ENCODE measurements at regions not wholly inside any gene's neighbourhood (a gene's known extent, or its start where the extent isn't known, plus 50 kb on each side); places are given as distances from the start of the nearest gene placed in this dataset.
"Not testable (repeated sequence)": the region's sequence is repeated elsewhere in the genome, so short reads cannot be mapped to it uniquely, and the experiment has no call there.

DNA sequence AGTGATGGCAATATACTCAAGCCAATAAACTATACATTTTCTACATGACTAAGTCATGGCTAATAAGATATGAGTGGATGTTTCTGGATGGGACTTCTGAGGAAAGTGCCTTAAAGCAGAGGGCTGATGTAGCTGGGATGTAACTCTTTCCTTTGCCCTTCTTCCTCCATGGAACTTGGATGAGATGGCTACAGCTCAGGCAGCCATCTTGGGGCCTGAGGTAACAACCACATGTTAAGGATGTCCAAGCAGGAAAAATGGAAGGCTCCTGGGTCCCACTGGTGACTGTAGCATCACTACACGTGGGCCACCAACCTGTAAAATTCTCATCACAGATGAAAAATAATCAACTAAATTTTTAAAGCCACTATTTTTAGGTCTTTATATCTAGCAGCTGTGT is 54.4 kb upstream of the GRIP1 start:
- DNase-seq, result no peak

DNA sequence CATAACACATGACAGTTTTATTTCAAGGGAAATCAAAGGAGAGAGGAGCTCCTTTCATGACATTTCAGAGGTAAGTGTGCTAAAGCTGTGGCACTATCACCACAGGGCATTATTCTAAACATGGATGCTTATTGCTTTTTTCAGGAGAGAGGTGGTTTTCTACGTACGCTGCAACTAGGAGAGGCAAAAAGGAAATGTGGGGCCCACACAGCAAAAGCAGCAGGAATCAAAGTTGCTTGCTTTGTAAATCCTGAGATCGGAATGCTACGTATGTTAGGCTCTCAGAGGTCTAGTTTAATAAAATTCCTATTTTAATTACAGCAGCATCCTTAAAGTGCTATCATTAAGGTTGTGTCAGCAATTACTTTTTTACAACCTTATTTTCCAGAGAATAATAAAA is 55.0 kb upstream of the GRIP1 start:
- no peak for DNase-seq

DNA sequence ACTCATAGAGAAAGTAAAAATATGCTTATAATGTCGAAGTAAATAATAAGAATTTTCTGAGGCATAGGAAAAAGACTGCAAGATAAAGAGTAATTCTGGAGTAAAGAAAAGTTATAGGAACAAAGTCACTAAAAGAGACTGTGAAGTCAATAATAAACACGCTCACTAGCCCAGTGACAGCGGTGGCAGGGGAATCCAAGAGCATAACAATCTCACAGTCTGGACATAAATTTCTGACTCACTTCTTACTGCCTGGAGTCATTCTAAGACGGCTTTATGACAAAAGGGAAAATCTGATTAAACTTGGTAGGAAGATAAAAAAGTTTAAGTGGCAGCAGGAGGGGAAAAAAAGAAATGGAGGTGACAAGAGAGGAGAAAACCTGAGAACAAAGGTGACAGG is 56.4 kb upstream of the GRIP1 start:
- no peak for DNase-seq

DNA sequence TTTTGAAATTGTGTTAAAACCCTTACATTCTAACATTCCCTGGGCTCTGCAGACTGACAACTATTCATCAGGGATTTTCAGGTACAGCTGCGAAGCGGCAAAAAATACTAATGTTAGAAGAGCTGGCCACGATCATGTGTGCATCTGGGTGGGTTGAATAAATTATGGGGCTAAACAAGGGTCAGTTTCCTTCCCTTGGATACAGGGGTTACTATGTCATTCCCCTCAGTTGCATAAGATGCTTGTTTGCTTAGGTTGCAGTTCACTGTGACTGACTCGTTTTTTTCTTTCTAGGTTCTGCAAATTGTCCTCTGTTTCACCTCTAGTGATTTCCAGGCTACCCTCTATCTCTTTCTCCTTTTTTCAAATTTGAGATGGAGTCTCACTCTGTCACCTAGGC is 58.1 kb upstream of the GRIP1 start:
- DNase-seq, result no peak

DNA sequence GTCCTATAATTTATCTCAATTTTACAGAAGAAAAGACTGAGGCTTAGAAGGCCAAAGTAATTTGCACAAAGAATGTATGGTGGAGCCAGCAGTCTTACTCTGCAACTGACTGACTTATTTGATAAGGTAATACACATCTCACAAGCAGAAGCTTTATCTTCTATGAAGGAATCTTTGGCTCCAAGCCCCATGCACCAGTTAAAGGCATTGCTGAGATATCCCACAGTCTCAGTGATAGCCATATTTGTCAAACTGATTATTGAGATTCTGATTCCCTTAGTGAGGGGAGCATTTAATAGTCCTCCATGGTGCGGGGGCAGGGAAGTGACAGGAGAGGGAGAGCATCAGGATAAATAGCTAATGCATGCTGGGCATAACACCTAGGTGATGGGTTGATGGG is 60.4 kb upstream of the GRIP1 start:
- DNase-seq, result no peak

DNA sequence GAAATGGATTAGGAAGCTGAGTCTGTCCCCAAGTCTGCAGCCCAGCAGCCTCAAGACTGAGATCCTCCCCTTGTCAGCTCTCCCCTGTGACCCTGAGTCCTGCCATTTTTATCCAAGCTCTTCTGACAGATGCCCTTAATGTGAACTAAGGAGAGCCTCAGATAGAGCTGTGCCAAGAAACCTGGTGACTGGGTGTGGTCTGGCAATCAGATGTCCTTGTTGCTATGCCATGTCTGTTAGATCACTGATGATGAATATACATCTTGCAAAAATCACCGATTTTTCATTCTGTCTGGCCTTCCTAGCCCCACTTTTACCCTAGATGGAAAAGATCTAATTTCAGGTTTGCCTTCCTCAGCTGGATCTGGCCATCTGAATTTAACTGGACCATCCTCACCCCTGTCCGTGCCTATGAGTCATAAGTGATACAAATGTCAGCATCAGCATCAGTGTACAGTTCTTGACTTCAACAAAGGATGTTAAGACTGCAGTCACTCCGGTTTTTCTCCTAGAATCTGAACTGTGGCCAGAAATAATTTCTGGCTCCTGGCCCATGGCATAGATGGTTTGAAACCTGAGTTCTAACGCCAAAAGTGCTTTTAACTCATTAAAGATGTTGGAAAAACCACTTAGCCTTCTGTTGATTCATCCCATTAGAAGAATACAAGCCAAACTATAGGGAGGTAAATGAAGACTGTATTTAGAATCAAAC is 61.2 kb upstream of the GRIP1 start:
- DNase-seq, result no peak

DNA sequence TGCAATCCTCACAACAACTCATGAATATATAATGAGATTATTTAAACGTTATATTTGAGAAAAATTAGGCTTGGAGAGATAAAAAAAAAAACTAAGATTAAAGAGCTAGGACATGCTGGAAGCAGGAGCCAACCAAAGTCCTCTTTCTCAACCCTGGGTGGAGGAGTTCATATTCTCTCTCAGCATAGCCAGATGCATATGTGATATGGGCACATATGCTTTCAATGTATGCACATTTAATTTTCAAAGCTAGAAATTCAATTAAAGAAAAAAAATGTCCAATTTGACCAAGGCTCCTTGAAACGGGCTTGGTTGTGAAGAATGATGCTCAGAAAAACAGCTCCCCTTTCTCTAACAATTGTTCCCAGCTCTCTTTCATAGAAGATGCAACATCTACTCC is 61.9 kb upstream of the GRIP1 start:
- DNase-seq, result no peak

DNA sequence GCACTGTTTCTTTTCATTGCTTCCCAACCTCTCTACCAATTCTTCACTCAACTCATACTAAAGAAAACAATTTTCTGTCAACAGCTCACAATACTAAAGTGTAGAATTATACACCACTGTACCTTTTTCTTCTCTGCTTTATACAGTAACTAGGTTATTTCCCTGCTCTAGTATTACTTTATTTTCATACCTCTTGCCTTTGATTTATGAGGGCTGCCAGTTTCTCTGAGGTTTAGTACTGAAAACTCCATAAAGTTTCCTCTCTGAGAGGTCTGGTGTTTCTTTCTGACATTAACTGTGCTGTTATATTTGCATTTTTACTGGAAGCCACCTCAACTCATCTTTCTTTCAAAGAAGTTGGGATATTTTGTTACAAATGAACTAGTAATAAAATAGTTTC is 63.0 kb upstream of the GRIP1 start:
- no peak for DNase-seq

DNA sequence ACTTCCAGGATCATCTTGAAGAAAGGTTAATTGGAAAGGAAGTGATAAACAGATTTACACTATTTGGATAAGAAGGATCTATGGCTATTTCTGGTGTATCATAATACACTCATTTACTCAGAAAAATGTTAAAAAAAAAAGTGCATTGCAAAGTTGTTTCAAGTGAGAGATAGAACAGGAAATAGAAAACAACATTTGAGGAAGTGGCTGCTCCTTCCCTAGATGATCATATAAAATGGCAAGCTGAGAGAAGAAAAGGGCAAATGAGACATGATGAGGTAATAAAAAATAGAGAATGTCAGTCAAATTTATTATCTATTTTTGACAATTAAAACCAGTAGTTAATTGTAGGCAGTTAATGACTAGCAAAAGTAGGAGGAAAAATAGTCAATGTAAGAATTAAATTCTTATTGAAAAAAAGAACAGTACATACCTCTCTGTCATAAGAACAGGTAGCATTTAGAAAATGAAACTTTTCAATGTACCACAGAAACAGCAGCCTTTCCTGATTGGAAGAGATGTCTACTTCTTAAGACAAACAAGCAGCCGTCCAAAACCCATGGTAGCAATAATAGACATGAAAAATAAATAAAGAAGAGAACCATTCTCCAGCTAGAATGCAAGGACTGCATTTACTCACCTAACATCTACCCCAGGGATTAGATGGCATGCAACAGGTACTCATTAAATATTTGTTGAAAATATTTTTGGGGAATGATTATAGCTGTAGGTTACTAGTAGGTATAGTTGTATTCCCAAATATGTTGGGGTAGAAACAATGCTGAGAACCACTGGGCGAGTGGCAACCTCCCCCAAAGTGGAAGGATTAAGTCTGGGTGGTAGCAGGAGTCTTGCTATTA is 63.9 kb upstream of the GRIP1 start:
- no peak for DNase-seq

DNA sequence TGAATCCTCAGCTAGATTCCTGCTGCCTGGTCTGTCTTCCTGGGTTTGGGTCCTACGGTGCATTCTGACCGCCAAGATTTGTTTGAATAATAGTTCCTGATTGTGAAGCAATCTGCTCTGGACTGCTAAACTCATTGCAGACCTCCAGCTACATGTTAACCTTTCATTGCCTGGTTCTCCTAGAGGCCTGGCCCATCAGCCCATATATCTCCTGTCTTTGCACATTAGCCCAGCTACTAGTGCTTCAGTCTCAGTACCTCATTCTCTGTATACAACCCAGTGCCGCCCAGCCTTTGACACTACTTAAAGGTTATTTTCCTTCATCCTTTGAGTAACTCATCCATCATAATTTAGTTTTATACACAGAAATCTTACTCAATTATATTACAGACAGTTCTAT is 65.6 kb upstream of the GRIP1 start:
- DNase-seq, result no peak

DNA sequence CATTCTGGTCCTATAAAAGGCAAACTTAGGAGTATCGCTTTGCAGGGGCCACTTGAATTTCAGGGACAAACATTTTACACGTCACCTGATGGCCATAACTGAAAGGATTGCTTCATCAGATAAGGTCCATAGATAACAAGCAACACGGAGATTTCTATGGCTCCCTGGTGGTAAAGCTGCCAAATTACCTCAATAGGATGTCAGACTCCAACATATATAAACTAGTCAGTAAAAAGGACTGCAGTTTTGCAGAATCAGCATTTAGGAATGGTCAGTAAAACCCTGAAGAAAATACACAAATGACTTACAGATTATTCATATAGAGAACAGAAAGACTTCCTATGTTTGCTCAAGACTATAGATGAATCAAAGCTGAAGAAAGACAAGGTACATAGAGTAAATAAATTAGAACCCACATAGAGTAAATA is 66.1 kb upstream of the GRIP1 start:
- no peak for DNase-seq

DNA sequence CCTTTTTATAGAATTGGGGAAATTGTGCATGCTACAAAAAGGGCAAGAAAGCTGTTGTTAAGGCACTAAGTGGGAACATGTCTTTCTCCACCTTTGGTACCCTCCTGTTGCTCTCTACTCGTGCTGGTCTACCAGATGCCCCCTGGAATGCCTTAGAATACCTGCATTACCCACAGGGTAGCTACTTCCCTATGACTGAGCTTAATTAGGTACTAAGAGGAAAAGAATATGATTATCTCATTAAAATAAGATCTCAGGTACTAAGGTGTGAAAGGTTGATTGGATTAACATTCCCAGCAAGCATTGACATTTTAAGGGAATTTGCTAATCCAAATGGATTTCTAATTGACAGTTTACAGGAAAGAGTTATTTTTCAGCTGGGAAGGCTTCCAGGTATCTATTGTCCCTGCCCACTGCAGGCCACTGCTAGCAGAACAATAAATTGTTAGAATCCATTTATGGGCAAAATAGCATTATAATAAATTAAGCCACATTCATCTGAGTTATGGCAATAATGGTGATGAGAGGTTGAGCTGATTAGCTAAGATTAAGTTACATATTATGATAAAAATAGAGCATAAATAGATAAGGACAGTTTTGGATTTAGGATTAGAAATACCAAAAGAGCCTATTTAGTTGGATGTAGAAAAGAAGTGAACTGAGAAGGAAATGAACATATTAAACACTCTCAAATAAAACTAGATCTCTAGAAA is 67.8 kb upstream of the GRIP1 start:
- DNase-seq, result no peak

DNA sequence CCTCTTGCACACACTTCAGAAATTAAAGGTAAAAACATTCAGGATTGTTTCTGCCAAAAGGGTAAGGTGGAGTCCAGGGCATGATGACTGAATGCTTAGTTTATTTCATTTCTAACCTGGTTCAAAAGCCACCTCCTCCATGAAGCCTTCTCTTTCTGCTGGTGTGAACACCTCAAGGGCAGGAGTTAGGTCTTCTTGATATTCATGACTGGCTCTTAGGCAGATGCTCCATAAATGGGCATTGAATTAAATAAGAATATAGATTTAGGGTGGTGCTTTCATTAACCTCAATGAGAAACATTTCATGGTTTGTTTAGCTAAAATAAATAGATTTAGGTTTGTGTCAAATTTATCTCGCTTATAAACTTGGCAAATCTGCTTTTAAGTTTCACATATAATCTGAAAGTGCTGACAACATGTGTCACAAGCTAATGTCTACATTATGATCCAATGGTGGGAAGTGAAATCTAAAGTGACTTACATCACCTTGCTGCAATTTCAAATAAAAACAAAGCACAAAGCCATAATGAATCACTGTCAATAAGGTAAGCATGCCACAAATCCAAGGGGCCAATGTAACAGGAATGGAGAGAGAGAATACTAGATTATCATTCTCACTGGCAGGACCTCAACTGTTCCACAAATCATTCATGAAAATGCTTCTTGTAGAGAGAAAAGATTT is 72.7 kb upstream of the GRIP1 start:
- DNase-seq, result no peak

DNA sequence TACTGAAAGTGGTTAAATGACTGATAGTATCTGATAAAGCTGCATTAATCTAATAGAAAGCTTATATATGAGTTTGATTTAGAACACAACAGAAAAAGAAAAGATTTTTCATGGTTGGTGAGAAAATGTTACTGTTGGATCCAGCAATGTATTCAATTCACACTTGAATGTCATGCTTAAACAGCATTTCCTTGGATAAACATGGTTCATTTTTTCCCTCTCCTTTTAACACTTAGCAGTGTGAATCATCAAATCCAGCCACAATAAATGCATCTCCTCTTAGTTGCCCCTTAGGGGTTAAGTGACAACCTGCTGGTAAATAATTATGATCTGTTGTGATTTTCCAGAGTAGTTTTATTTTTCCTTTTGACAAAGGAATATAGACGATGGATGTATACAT is 74.9 kb upstream of the GRIP1 start:
- DNase-seq, result no peak

DNA sequence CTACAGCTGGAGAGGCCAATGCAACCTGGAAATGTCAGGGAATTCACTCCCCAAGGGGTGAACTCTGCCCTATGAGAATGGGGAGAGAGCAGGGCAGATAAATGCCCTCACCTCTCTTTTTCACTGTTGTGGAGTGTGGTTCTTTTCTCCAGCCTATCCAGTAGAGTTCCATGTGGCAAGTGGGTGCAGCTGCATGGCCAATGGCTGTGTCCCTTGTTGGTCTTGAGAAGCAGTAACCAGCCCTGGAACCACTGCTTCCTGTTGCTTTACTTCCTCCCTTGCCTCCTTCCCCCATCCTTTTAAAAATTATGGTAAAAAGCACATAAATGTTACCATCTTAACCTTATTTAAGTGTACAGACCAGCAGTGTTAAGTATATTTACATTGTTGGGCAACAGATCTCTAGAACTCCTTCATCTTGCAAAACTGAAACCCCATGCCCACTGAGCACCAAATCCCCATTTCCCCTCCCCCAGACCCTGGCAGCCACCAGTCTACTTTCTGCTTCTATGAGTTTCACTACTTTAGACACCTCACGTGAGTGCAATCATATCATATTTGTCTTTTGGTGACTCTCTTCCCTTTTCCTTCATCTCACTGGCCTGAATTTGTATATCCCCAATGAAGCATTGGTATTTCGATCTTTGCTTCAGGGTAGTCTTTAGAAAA is 77.0 kb upstream of the GRIP1 start:
- no peak for DNase-seq

DNA sequence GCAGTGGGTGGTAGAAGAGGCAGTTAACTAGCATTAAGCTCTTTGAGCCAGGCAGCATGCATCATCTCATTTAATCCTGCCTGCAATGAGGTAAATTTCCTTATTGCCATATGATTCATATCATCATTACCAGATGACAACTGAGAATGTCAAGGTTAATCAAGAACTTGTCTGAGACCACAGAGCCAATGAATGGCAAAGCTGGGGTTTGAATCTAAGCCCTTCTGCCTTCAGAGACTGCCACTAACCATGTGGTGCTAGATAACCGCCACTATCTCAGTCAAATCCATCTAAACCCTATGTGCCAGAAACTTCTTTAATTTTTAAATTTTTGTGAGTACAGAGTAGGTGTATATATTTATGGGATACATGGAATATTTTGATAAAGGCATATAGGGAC is 77.8 kb upstream of the GRIP1 start:
- no peak for DNase-seq

DNA sequence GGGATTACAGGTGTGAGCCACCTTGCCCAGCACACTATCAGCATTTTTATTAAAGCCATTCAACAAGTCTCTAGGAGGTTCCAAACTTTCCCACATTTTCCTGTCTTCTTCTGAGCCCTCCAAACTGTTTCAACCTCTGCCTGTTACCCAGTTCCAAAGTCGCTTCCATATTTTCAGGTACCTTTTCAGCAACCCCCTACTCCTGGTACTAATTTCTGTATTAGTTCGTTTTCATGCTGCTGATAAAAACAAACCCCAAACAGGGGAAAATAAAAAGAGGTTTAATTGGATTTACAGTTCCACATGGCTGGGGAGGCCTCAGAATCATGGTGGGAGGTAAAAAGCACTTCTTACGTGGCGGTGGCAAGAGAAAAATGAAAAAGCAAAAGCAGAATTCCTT is 81.2 kb upstream of the GRIP1 start:
- DNase-seq, result not testable (repeated sequence)

DNA sequence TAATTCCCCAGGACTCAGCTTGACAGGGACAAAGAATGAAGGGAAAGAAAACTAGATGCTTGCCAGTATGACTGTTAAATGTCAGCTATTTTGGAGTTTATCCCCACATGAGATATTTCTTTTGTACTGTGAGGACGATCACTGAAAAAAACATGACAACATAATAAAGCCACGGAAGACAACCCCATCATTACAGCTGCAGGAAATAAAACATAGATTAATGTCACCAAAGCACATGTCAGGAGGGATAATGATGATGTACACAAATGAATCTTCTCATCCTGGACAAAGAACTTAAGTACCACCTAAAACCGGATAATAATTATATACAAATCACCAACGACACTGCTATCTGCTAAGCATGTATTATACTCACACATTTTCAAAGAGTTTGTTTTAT is 84.6 kb upstream of the GRIP1 start:
- DNase-seq, result no peak

DNA sequence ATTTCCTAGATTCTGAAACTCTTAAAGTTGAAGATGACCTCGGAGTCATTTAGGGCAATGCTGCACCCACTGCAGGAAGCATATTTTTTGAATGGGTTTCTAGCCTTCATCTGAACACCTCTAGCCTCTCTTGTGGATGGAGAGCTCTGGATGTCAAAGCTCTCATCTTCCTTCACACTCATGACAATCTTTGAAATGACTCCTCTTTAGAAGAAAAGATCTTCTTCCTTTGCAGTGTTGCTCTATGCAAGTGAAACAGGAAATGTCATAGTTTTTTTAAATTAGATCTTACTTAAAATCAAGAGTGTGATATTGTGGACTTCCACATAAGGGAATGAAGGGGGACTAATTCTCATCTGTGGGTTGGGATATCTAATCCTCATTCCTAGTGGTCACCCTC is 86.3 kb upstream of the GRIP1 start:
- DNase-seq, result no peak

DNA sequence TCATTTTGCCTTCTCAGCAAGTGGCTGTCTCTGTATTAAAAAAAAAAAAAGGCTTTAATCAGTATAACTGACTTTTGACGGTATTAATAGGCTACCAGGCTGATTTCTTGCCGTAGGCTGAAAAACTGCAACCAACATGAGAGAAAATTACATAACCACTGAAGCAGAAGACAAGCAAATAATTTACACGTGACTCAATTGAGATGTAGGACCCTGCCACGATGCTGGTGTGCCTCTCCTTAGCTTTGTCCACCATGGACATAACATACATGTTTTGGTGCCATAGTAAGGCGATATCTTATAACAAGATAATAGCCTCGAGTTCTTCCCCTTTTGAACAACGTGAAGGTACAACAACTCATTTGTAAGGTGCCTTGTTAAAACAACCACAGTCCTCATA is 88.7 kb upstream of the GRIP1 start:
- DNase-seq, result no peak

DNA sequence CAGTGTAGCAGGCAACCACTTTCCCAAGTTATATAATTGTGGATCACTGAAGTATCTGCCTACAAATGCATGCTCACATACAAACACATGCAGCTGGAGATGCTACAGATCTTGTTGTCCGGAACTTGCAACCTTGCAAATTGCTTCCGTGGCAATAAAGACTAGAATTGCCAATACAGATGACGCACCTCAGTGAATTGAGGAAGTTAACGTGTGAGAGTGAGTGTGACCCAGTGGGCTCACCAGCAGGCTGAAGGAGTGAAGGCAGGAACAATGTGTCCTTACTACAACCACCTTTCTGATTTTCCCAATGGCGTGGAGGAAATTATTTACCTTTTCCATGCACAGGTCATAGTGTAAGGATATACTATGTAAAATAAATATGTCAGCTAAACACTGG is 89.4 kb upstream of the GRIP1 start:
- DNase-seq, result no peak

DNA sequence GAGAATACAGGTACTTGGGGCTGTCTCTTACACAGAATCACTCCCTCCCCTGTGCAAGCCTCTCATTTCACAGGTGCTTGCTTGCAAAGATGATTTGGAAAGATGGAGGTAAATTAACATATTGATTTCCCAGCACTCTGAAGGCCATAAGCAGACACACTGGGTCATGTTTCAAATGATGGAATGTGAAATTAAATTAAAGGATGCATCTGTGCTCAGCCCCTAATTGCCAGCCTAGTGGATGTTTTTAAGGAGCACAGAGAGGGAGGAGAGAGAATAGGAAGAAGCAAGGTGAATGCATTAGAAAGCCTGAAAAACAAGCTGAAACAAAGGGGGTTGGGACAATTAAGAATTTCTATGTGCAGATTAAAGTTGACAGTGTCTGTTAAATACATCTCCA is 96.1 kb upstream of the GRIP1 start:
- no peak for DNase-seq

DNA sequence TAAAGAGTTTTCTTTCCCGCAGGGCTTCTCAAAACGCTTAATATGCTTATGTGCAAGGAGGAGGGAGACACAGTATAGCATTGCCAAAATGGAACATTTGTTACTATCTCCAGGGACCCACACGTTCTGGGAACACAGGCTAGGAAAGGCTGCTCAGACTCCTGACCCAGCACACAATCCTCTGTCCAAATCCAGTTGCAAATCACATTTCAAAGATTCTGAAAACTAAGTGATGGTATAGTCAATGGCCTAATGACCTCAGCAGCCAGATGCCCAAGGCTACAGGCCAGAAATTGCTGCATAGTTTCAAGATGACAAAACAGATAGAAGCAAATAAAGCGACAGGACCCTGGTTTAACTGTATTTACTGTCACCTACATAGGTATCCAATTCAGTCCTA is 97.0 kb upstream of the GRIP1 start:
- no peak for DNase-seq

Data from T-helper 9 cell (primary cell).